WERI-Rb-1 (cell line): ENCODE measurements at regions not wholly inside any gene's neighbourhood (a gene's known extent, or its start where the extent isn't known, plus 50 kb on each side); places are given as distances from the start of the nearest gene placed in this dataset.

ENCODE experiments used
- DNase-seq: peaks from one replicate; pipeline ENCODE4 v3.0.0-alpha.2; 2020
- H3K27ac ChIP-seq: fragments of 250-450 bp; sonication (Bioruptor Pico); 2 replicates; pipeline ENCODE4 v1.5.1; 2020; ENCODE audit warnings: mild to moderate bottlenecking, moderate library complexity
- H3K27me3 ChIP-seq: fragments of 250-450 bp; sonication (Bioruptor Pico); 2 replicates; pipeline ENCODE4 v1.5.1; 2021; ENCODE audit warnings: mild to moderate bottlenecking, low read depth, moderate library complexity; ENCODE audit not compliant: insufficient read depth, severe bottlenecking
- H3K36me3 ChIP-seq: fragments of 250-450 bp; sonication (Bioruptor Pico); 2 replicates; pipeline ENCODE4 v1.5.1; 2020; ENCODE audit warnings: mild to moderate bottlenecking, moderate library complexity
- H3K4me3 ChIP-seq: 2 replicates; pipeline ENCODE4 v1.5.1; 2011; ENCODE audit warnings: low read depth, mild to moderate bottlenecking, control low read depth, low read length
- H3K9me3 ChIP-seq: fragments of 250-450 bp; sonication (Bioruptor Pico); 2 replicates; pipeline ENCODE4 v1.5.1; 2021; ENCODE audit warnings: mild to moderate bottlenecking, moderate library complexity; ENCODE audit not compliant: severe bottlenecking
- CTCF ChIP-seq: IDR thresholded peaks from 2 replicates; pipeline ENCODE4 v1.5.1; 2011; ENCODE audit warnings: low read depth, mild to moderate bottlenecking, control low read depth, inconsistent platforms, low read length

GRCh38 chr6:81929828-81930227 lies 177.3 kb upstream of the TENT5A start:
- no peak for DNase-seq
- Histone ChIP-seq H3K27ac (no peak overlapping the region), H3K9me3 (peaks cover 4% of the 10 kb centered on the region), H3K36me3 (no peaks in the 10 kb centered on the region), H3K4me3 (no peak overlapping the region), H3K27me3 (no peaks in the 10 kb centered on the region)
- no peak for TF ChIP-seq CTCF

DNA sequence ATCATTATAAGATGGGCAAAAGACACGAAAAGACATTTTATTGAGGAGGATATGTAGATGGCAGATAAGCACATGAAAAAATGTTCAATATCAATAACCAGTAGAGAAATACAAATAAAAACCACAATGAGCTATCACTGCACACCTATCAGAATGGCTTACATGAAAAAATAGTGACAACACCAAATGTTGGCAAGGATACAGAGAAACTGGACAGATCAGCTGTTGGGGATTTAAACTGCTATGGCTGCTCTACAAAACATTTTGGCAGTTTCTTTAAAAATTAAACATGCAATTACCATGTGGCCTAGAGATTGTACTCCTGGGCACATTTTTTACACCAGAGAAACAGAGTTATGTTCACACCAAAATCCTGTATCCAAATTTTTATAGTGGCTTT lies 172.7 kb upstream of the TENT5A start:
- DNase-seq = no peak
- H3K4me3 ChIP-seq = no peak overlapping the region
- TF ChIP-seq CTCF = no peak
- no peaks in the 10 kb centered on the region for H3K27me3 ChIP-seq
- H3K36me3 ChIP-seq = no peaks in the 10 kb centered on the region
- H3K9me3 ChIP-seq = no peaks in the 10 kb centered on the region
- no peak overlapping the region for H3K27ac ChIP-seq

DNA sequence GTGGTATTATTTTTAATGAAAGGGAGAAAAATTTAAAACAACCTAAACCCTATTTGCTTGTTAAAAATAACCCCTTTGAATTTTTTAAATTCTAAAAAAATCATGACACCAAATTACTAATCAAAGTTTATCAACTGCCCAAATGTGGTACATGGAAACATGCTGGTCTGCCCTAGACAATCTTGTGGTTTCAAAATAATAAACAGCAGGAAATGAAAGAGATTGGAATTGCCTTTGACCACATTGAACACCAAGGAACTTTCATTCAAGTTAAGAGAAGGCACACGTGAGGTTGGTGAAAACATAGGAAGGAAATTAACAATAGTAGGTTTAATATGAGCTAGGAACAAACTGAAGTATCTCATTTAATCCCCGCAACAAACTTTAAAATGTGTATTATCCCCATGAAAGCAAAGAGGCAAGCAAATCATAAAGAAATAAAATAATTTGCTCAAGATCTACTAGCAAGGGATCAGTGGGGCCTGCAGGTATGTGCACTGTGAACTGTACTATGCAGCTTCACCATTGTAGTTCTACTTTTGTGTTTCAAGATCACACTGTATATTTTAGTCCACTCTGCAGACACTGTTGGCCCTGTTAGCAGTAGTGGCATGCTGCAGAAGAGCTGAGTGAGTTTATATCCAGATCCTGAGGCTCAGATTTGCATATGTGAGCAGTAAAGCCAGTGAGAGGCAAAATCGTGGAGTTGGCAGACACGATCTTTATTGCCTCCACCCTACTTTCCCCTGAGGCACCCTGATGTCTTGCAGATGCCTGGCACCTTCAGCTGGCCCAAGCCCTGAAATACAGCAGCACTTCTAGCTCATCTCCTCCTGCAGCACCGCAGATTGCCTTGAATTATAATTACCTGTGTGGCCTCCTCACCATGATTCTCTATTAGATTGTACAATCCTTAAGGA lies 157.8 kb upstream of the TENT5A start:
- H3K27me3 ChIP-seq = no peaks in the 10 kb centered on the region
- no peak for TF ChIP-seq CTCF
- H3K9me3 ChIP-seq = no peaks in the 10 kb centered on the region
- H3K4me3 ChIP-seq = no peak overlapping the region
- no peaks in the 10 kb centered on the region for H3K36me3 ChIP-seq
- DNase-seq = no peak
- no peak overlapping the region for H3K27ac ChIP-seq

- no peak for DNase-seq
- no peaks in the 10 kb centered on the region for H3K36me3 ChIP-seq
- no peak overlapping the region for H3K27ac ChIP-seq
- no peak overlapping the region for H3K4me3 ChIP-seq
- no peaks in the 10 kb centered on the region for H3K27me3 ChIP-seq
- no peak for TF ChIP-seq CTCF
- H3K9me3 ChIP-seq = no peaks in the 10 kb centered on the region
Measured at GRCh38 chr6:81909162-81909561, 156.7 kb upstream of the TENT5A start.

- H3K27ac ChIP-seq = no peak overlapping the region
Measured at GRCh38 chr6:81906709-81907204, 154.3 kb upstream of the TENT5A start.

More at GRCh38 chr6:81906709-81907204, 154.3 kb upstream of the TENT5A start:
- no peak for TF ChIP-seq CTCF
- H3K9me3 ChIP-seq = no peaks in the 10 kb centered on the region
- H3K27me3 ChIP-seq = no peaks in the 10 kb centered on the region
- H3K4me3 ChIP-seq = no peak overlapping the region
- no peak for DNase-seq
- no peaks in the 10 kb centered on the region for H3K36me3 ChIP-seq
